Endodermal cell (in vitro differentiated cells): ENCODE measurements at regions not wholly inside any gene's neighbourhood (a gene's known extent, or its start where the extent isn't known, plus 50 kb on each side); places are given as distances from the start of the nearest gene placed in this dataset.

Source experiments
- DNase-seq: peaks from one replicate; pipeline ENCODE4 v3.0.0-alpha.2; 2017
- H3K27ac ChIP-seq: 2 replicates; pipeline ENCODE4 v1.5.1; 2013; ENCODE audit warnings: mild to moderate bottlenecking, low read depth, low read length, moderate library complexity
- H3K27me3 ChIP-seq: 2 replicates; pipeline ENCODE4 v1.6.1; 2013; ENCODE audit warnings: mild to moderate bottlenecking, low read length, moderate library complexity; ENCODE audit not compliant: insufficient read depth, control insufficient read depth, poor library complexity, severe bottlenecking
- H3K36me3 ChIP-seq: 2 replicates; pipeline ENCODE4 v1.7.0; 2013; ENCODE audit warnings: mild to moderate bottlenecking, low read length, moderate library complexity; ENCODE audit not compliant: control insufficient read depth, insufficient read depth
- H3K4me1 ChIP-seq: one replicate; pipeline ENCODE4 v1.7.0; 2013; ENCODE audit warnings: low read length; ENCODE audit not compliant: control insufficient read depth, insufficient read depth
- H3K4me3 ChIP-seq: 2 replicates; pipeline ENCODE4 v1.5.1; 2013; ENCODE audit warnings: mild to moderate bottlenecking, low read length, moderate library complexity
- H3K9ac ChIP-seq: 2 replicates; pipeline ENCODE4 v1.6.1; 2013; ENCODE audit warnings: mild to moderate bottlenecking, low read length, moderate library complexity; ENCODE audit not compliant: poor library complexity, severe bottlenecking; ENCODE audit errors: extremely low read depth
- H3K9me3 ChIP-seq: 2 replicates; pipeline ENCODE4 v1.6.1; 2013; ENCODE audit warnings: mild to moderate bottlenecking, low read length, moderate library complexity; ENCODE audit not compliant: control insufficient read depth
- H3K27ac Mint-ChIP-seq: 2 replicates; pipeline ENCODE4 v1.8.0; 2020; ENCODE audit warnings: mixed read lengths
- H3K27me3 Mint-ChIP-seq: 2 replicates; pipeline ENCODE4 v1.8.0; 2021; ENCODE audit warnings: mild to moderate bottlenecking, mixed read lengths; ENCODE audit not compliant: insufficient read depth
- H3K36me3 Mint-ChIP-seq: 2 replicates; pipeline ENCODE4 v1.8.0; 2020; ENCODE audit warnings: low read depth, mixed read lengths
- H3K4me1 Mint-ChIP-seq: 2 replicates; pipeline ENCODE4 v1.8.0; 2020; ENCODE audit warnings: mixed read lengths
- H3K4me3 Mint-ChIP-seq: 2 replicates; pipeline ENCODE4 v1.8.0; 2020; ENCODE audit warnings: mild to moderate bottlenecking, moderate library complexity, mixed read lengths
- H3K9me3 Mint-ChIP-seq: 2 replicates; pipeline ENCODE4 v1.8.0; 2020; ENCODE audit warnings: mild to moderate bottlenecking, mixed read lengths
- WGBS, 2 experiments: methylation state at CpG; one replicate each; pipeline versions ENCODE4 v1.1.5 to v1.1.7; 2013; ENCODE audit warnings: missing lambda C conversion rate in 2 of 2, mixed read lengths in 1 of 2; ENCODE audit not compliant: insufficient coverage in 1 of 2, insufficient read length in 1 of 2; 5-methylcytosine and 5-hydroxymethylcytosine counted together
- TF ChIP-seq, protein P1 (sequence below): fragments of 200-600 bp; sonication (generic); conservative IDR thresholded peaks from 2 replicates; pipeline ENCODE4 v1.5.0; 2021; ENCODE audit warnings: antibody characterized with exemption, mild to moderate bottlenecking

- H3K9me3 ChIP-seq: peaks cover 12% of the 10 kb centered on the region
- peaks cover under 1% of the 10 kb centered on the region for H3K27me3 ChIP-seq
- 83 to 95% methylated on average over 4 to 11 of the region's 11 CpGs for WGBS, 2 experiments
- H3K27me3 Mint-ChIP-seq: peaks cover 63% of the 10 kb centered on the region
- H3K4me1 Mint-ChIP-seq: peaks cover 22% of the 10 kb centered on the region
- H3K27ac ChIP-seq: no peak overlapping the region
- DNase-seq: no peak
- TF ChIP-seq, protein P1, sequence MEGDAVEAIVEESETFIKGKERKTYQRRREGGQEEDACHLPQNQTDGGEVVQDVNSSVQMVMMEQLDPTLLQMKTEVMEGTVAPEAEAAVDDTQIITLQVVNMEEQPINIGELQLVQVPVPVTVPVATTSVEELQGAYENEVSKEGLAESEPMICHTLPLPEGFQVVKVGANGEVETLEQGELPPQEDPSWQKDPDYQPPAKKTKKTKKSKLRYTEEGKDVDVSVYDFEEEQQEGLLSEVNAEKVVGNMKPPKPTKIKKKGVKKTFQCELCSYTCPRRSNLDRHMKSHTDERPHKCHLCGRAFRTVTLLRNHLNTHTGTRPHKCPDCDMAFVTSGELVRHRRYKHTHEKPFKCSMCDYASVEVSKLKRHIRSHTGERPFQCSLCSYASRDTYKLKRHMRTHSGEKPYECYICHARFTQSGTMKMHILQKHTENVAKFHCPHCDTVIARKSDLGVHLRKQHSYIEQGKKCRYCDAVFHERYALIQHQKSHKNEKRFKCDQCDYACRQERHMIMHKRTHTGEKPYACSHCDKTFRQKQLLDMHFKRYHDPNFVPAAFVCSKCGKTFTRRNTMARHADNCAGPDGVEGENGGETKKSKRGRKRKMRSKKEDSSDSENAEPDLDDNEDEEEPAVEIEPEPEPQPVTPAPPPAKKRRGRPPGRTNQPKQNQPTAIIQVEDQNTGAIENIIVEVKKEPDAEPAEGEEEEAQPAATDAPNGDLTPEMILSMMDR: no peak
- peaks cover 4% of the 10 kb centered on the region for H3K9me3 Mint-ChIP-seq
- no peaks in the 10 kb centered on the region for H3K4me1 ChIP-seq
- H3K4me3 Mint-ChIP-seq: no peak overlapping the region
- no peak overlapping the region for H3K9ac ChIP-seq
- no peak overlapping the region for H3K27ac Mint-ChIP-seq
- H3K36me3 Mint-ChIP-seq: no peaks in the 10 kb centered on the region
- H3K36me3 ChIP-seq: no peaks in the 10 kb centered on the region
- H3K4me3 ChIP-seq: no peak overlapping the region
These were observed 283.4 kb downstream of the GRIN2B start for GRCh38 chr12:13697973-13698372.

DNA sequence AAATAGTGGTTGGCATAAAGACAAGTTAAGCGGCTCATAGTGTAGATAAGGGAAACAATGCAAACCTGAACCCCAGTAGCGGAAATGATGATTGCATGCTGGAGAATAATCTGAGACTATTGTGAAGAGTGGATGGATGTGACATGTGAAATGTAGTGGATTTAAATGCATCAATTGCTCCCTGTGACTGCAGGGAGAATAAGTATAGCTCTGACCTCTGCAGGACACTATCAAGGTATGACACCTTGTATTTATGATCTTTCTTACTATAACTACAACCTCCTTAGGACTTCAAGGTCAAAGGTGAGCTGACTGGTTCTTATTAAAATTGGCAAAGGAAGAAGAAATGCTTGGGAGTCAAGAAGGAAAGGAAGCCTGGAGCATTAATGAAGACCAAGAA lies 285.6 kb downstream of the GRIN2B start:
- TF ChIP-seq, protein P1: peak; percentile 8
- Mint-ChIP-seq H3K4me3 (no peak overlapping the region), H3K36me3 (no peaks in the 10 kb centered on the region), H3K4me1 (peaks cover 5% of the 10 kb centered on the region), H3K27ac (no peak overlapping the region), H3K9me3 (peaks cover 4% of the 10 kb centered on the region), H3K27me3 (peaks cover 62% of the 10 kb centered on the region)
- no peaks in the 10 kb centered on the region for H3K27me3 ChIP-seq
- 89 to 99% methylated on average over 2 of the region's 2 CpGs for WGBS, 2 experiments
- DNase-seq: no peak
- no peaks in the 10 kb centered on the region for H3K36me3 ChIP-seq
- no peak overlapping the region for H3K4me3 ChIP-seq
- H3K9me3 ChIP-seq: peaks cover 12% of the 10 kb centered on the region
- H3K9ac ChIP-seq: no peak overlapping the region
- H3K27ac ChIP-seq: no peak overlapping the region
- H3K4me1 ChIP-seq: no peaks in the 10 kb centered on the region

- H3K36me3 ChIP-seq: no peaks in the 10 kb centered on the region
- peaks cover 55% of the 10 kb centered on the region for H3K27me3 Mint-ChIP-seq
- H3K4me1 ChIP-seq: no peaks in the 10 kb centered on the region
- H3K4me1 Mint-ChIP-seq: no peaks in the 10 kb centered on the region
- H3K4me3 Mint-ChIP-seq: no peak overlapping the region
- 91% methylated on average over 4 of the region's 4 CpGs; no CpG with 5 or more reads in 1 of the 2 experiments for WGBS, 2 experiments
- H3K27me3 ChIP-seq: no peaks in the 10 kb centered on the region
- H3K27ac Mint-ChIP-seq: no peak overlapping the region
- no peak overlapping the region for H3K27ac ChIP-seq
- H3K9ac ChIP-seq: no peak overlapping the region
- no peaks in the 10 kb centered on the region for H3K36me3 Mint-ChIP-seq
- DNase-seq: no peak
- H3K9me3 Mint-ChIP-seq: peaks cover 4% of the 10 kb centered on the region
- peaks cover 12% of the 10 kb centered on the region for H3K9me3 ChIP-seq
- TF ChIP-seq, protein P1: no peak
- H3K4me3 ChIP-seq: no peak overlapping the region
These were observed 289.1 kb downstream of the GRIN2B start for GRCh38 chr12:13692332-13692731.
